Parathyroid adenoma (tissue), 2 donors: ENCODE measurements at regions not wholly inside any gene's neighbourhood (a gene's known extent, or its start where the extent isn't known, plus 50 kb on each side); places are given as distances from the start of the nearest gene placed in this dataset.

Experiments used
- H2AFZ ChIP-seq: fragments of 300-600 bp; sonication (generic); one replicate; pipeline ENCODE4 v1.7.0; 2017; ENCODE audit warnings: antibody characterized with exemption, mild to moderate bottlenecking
- H3K27ac ChIP-seq: fragments of 300-600 bp; sonication (generic); one replicate; pipeline ENCODE4 v1.7.0; 2017
- H3K27me3 ChIP-seq: fragments of 300-600 bp; sonication (generic); one replicate; pipeline ENCODE4 v1.7.0; 2017; ENCODE audit warnings: low read length; ENCODE audit not compliant: control insufficient read depth, insufficient read depth
- H3K36me3 ChIP-seq: fragments of 300-600 bp; sonication (generic); one replicate; pipeline ENCODE4 v1.7.0; 2017; ENCODE audit warnings: low read length; ENCODE audit not compliant: control insufficient read depth, insufficient read depth
- H3K4me1 ChIP-seq: fragments of 300-600 bp; sonication (generic); one replicate; pipeline ENCODE4 v1.7.0; 2017; ENCODE audit warnings: control low read depth
- H3K4me2 ChIP-seq: fragments of 300-600 bp; sonication (generic); one replicate; pipeline ENCODE4 v1.7.0; 2017; ENCODE audit warnings: low read length
- H3K4me3 ChIP-seq: fragments of 300-600 bp; sonication (generic); one replicate; pipeline ENCODE4 v1.7.0; 2017; ENCODE audit warnings: low read depth, low read length
- H3K79me2 ChIP-seq: fragments of 300-600 bp; sonication (generic); one replicate; pipeline ENCODE4 v1.7.0; 2017; ENCODE audit warnings: control low read depth
- H3K9ac ChIP-seq: fragments of 300-600 bp; sonication (generic); one replicate; pipeline ENCODE4 v1.7.0; 2017; ENCODE audit warnings: mild to moderate bottlenecking
- H3K9me3 ChIP-seq: fragments of 300-600 bp; sonication (generic); one replicate; pipeline ENCODE4 v1.7.0; 2017; ENCODE audit warnings: low read length; ENCODE audit not compliant: control insufficient read depth
- CTCF ChIP-seq: fragments of 300-600 bp; sonication (generic); IDR thresholded peaks from one replicate; pipeline ENCODE4 v1.7.0; 2017; ENCODE audit warnings: antibody characterized with exemption, mild to moderate bottlenecking
- donor health status: primary hyperparathyroidism.

- no peak overlapping the region for H2AFZ ChIP-seq
- no peak overlapping the region for H3K9ac ChIP-seq
- H3K79me2 ChIP-seq = no peaks in the 10 kb centered on the region
- TF ChIP-seq CTCF = no peak
- no peaks in the 10 kb centered on the region for H3K9me3 ChIP-seq
- H3K27ac ChIP-seq = no peak overlapping the region
- H3K4me1 ChIP-seq = no peaks in the 10 kb centered on the region
- no peaks in the 10 kb centered on the region for H3K36me3 ChIP-seq
- H3K4me2 ChIP-seq = no peak overlapping the region
- H3K27me3 ChIP-seq = no peaks in the 10 kb centered on the region
- no peak overlapping the region for H3K4me3 ChIP-seq
Observed at GRCh38 chr7:131122394-131122793, 205.3 kb upstream of the MKLN1 start.

- Histone ChIP-seq H2AFZ (no peak overlapping the region), H3K4me2 (no peak overlapping the region), H3K4me3 (no peak overlapping the region), H3K79me2 (no peaks in the 10 kb centered on the region), H3K9me3 (no peaks in the 10 kb centered on the region), H3K27ac (no peak overlapping the region), H3K36me3 (no peaks in the 10 kb centered on the region), H3K4me1 (no peaks in the 10 kb centered on the region), H3K9ac (no peak overlapping the region), H3K27me3 (no peaks in the 10 kb centered on the region)
- no peak for TF ChIP-seq CTCF
Observed at GRCh38 chr7:131124001-131124629, 203.6 kb upstream of the MKLN1 start.

- no peaks in the 10 kb centered on the region for H3K36me3 ChIP-seq
- no peaks in the 10 kb centered on the region for H3K4me1 ChIP-seq
- no peak overlapping the region for H3K27ac ChIP-seq
- no peak overlapping the region for H3K4me2 ChIP-seq
- H3K9me3 ChIP-seq = no peaks in the 10 kb centered on the region
- H3K9ac ChIP-seq = no peak overlapping the region
- H2AFZ ChIP-seq = no peak overlapping the region
- H3K4me3 ChIP-seq = no peak overlapping the region
- H3K27me3 ChIP-seq = no peaks in the 10 kb centered on the region
- no peaks in the 10 kb centered on the region for H3K79me2 ChIP-seq
- no peak for TF ChIP-seq CTCF
Observed at GRCh38 chr7:131124867-131125266, 202.8 kb upstream of the MKLN1 start.

GRCh38 chr7:131130324-131130723 is 197.4 kb upstream of the MKLN1 start:
- H3K27me3 ChIP-seq = no peaks in the 10 kb centered on the region
- no peak overlapping the region for H3K27ac ChIP-seq
- no peaks in the 10 kb centered on the region for H3K79me2 ChIP-seq
- H3K9me3 ChIP-seq = no peaks in the 10 kb centered on the region
- H3K4me2 ChIP-seq = no peak overlapping the region
- H3K36me3 ChIP-seq = no peaks in the 10 kb centered on the region
- TF ChIP-seq CTCF = no peak
- H3K9ac ChIP-seq = no peak overlapping the region
- H3K4me1 ChIP-seq = peaks cover 6% of the 10 kb centered on the region
- no peak overlapping the region for H3K4me3 ChIP-seq
- H2AFZ ChIP-seq = no peak overlapping the region

- H2AFZ ChIP-seq = no peak overlapping the region
- no peak overlapping the region for H3K27ac ChIP-seq
- H3K79me2 ChIP-seq = no peaks in the 10 kb centered on the region
- H3K36me3 ChIP-seq = no peaks in the 10 kb centered on the region
- no peaks in the 10 kb centered on the region for H3K9me3 ChIP-seq
- H3K9ac ChIP-seq = no peak overlapping the region
- H3K27me3 ChIP-seq = no peaks in the 10 kb centered on the region
- H3K4me3 ChIP-seq = no peak overlapping the region
- peaks cover 6% of the 10 kb centered on the region for H3K4me1 ChIP-seq
- H3K4me2 ChIP-seq = no peak overlapping the region
- no peak for TF ChIP-seq CTCF
Observed at GRCh38 chr7:131131012-131131745, 196.5 kb upstream of the MKLN1 start.
